Tibial artery (tissue), 4 donors: ENCODE measurements at regions not wholly inside any gene's neighbourhood (a gene's known extent, or its start where the extent isn't known, plus 50 kb on each side); places are given as distances from the start of the nearest gene placed in this dataset.

Experiments used
- DNase-seq, 2 donors: peaks; one replicate each; pipeline ENCODE4 v3.0.0-alpha.2; 2019
- H3K27ac ChIP-seq, 2 donors: fragments of 200-600 bp; sonication (generic) in 1 of 2; 1 replicate in 1 of 2; 2 replicates in 1 of 2; pipeline ENCODE4 v1.5.1; 2018 to 2019; ENCODE audit warnings: mild to moderate bottlenecking in 1 of 2
- H3K27me3 ChIP-seq, 2 donors: fragments of 200-600 bp; sonication (generic) in 1 of 2; one replicate each; pipeline versions ENCODE4 v1.5.1 to v1.6.0; 2016 to 2019
- H3K36me3 ChIP-seq, 3 donors: fragments of 200-600 bp; sonication (generic) in 2 of 3; one replicate each; pipeline ENCODE4 v1.5.1; 2016 to 2019; ENCODE audit warnings: mild to moderate bottlenecking in 2 of 3
- H3K4me1 ChIP-seq, 4 donors: fragments of 200-600 bp; sonication (generic) in 2 of 4; 1 replicate in 3 of 4; 2 replicates in 1 of 4; pipeline ENCODE4 v1.5.1; 2016 to 2019
- H3K4me3 ChIP-seq, 2 donors: fragments of 200-600 bp; sonication (generic) in 1 of 2; 1 replicate in 1 of 2; 2 replicates in 1 of 2; pipeline ENCODE4 v1.5.1; 2018 to 2019; ENCODE audit warnings: mild to moderate bottlenecking in 2 of 2
- H3K9me3 ChIP-seq, 3 donors: fragments of 200-600 bp; sonication (generic) in 1 of 3; one replicate each; pipeline ENCODE4 v1.5.1; 2016 to 2019
- intact Hi-C: fragments of 100-400 bp; cut with DNase I; formaldehyde crosslinking; loops from one replicate; pipeline ENCODE4 v1.15.0; 2023; ENCODE audit warnings: low total_unique reads
- TF ChIP-seq, protein P1 (sequence below), 2 experiments: fragments of 200-600 bp in 1 of 2; fragments of 450-650 bp in 1 of 2; IDR thresholded peaks; one replicate each; pipeline ENCODE4 v1.5.1; 2017 to 2019; ENCODE audit warnings: antibody characterized with exemption in 2 of 2, mild to moderate bottlenecking in 1 of 2, moderate library complexity in 1 of 2

DNA sequence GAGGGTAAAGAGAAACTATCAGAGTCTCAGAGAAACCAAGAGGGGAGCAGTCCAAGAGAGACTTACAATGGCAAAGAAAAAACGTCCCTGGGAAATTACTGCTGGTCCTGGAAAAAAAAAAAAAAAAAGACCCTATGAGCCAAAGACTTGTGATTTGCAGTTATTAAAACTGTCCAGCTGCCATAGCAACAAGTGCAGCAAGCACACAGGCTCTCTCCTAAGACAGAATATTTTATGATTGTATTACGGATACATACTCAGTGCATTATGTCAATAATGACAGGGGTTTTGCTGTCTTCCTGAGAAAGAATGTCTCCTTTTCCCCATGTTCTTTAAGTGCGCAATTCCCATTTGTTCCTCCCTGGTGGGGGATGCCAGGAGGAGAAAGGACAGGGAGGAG is 178.5 kb downstream of the GPAM start:
- peaks cover 0 to 14% (median 4%) of the 10 kb centered on the region in 4 donors for H3K4me1 ChIP-seq
- intact Hi-C loops, result no loop called here
- no peak overlapping the region for H3K27ac ChIP-seq
- H3K27me3 ChIP-seq, result no peaks in the 10 kb centered on the region
- H3K9me3 ChIP-seq, result no peaks in the 10 kb centered on the region
- H3K36me3 ChIP-seq, result no peaks in the 10 kb centered on the region
- DNase-seq, result no peak
- H3K4me3 ChIP-seq, result no peak overlapping the region
- TF ChIP-seq, protein P1, sequence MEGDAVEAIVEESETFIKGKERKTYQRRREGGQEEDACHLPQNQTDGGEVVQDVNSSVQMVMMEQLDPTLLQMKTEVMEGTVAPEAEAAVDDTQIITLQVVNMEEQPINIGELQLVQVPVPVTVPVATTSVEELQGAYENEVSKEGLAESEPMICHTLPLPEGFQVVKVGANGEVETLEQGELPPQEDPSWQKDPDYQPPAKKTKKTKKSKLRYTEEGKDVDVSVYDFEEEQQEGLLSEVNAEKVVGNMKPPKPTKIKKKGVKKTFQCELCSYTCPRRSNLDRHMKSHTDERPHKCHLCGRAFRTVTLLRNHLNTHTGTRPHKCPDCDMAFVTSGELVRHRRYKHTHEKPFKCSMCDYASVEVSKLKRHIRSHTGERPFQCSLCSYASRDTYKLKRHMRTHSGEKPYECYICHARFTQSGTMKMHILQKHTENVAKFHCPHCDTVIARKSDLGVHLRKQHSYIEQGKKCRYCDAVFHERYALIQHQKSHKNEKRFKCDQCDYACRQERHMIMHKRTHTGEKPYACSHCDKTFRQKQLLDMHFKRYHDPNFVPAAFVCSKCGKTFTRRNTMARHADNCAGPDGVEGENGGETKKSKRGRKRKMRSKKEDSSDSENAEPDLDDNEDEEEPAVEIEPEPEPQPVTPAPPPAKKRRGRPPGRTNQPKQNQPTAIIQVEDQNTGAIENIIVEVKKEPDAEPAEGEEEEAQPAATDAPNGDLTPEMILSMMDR (IDR thresholded peaks at IDR 0.05), result no peak

DNA sequence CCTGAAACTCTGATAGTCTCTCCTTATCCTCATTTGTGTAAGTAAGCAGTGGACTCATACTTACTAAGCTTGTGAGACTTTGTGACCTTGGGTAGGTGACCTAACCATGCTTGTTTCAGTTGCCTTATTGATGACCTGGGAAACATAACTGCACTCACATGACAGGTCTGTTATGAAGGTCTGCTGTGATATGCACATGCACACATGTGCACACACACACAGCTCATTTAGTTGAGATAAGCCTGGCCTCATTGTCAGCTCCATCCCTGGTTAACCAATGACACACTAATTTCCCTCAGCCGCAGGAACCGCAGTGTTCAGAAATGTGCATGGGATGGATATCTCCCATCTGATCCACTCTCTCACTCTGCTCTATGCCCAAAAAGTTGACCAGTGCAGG is 177.2 kb downstream of the GPAM start:
- intact Hi-C loops, result no loop called here
- Histone ChIP-seq H3K9me3 (no peaks in the 10 kb centered on the region), H3K4me1 (peaks cover 0 to 2% (median under 1%) of the 10 kb centered on the region in 4 donors), H3K27ac (no peak overlapping the region), H3K27me3 (no peaks in the 10 kb centered on the region), H3K36me3 (no peaks in the 10 kb centered on the region), H3K4me3 (no peak overlapping the region)
- no peak for DNase-seq
- TF ChIP-seq, protein P1 (IDR thresholded peaks at IDR 0.05), result no peak

DNA sequence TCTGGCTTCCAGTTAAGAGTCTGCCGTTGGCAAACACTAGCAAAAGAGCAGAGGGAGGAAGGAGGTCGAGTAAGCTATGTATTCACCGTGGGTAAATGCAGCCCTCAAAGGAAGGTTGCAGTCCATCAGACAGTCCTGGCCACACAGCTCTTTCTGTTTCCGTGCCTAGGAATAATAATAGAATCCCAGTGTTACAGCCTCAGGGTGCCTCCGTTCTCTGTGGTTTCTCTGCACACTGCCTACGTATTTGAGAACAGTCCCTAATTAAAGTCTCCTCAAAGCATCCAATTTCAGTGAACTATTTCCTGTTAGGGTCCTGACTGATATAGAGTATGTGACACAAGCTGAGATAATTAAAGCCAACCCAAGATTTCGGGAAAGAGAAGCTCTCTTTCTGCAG is 176.7 kb downstream of the GPAM start:
- Histone ChIP-seq H3K36me3 (no peaks in the 10 kb centered on the region), H3K27me3 (no peaks in the 10 kb centered on the region), H3K27ac (no peak overlapping the region), H3K4me1 (no peaks in the 10 kb centered on the region), H3K9me3 (no peaks in the 10 kb centered on the region), H3K4me3 (no peak overlapping the region)
- TF ChIP-seq, protein P1 (IDR thresholded peaks at IDR 0.05), result no peak
- intact Hi-C loops, result no loop called here
- DNase-seq, result no peak

DNA sequence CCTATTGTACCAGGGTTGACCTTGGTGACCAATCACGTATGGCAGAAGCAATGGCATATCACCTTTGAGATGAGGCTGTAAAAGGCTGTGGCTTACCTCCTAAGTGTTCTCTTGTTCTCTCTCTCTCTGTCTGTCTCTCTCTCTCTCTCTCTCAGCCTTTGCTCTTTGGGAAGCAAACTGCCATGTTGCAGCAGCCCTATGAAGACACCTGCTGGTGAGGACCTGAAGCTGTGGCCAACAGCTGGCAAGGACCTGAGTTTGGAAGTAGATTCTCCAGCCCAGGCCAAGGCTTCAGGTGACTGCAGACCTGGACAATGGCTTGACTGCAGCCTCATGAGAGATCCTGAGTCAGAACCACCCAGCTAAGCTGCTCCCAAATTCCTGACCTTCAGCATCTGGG is 161.4 kb downstream of the GPAM start:
- H3K4me3 ChIP-seq, result no peak overlapping the region
- TF ChIP-seq, protein P1 (IDR thresholded peaks at IDR 0.05), result no peak
- H3K27ac ChIP-seq, result no peak overlapping the region
- H3K9me3 ChIP-seq, result no peaks in the 10 kb centered on the region
- no peaks in the 10 kb centered on the region for H3K27me3 ChIP-seq
- no peaks in the 10 kb centered on the region for H3K4me1 ChIP-seq
- intact Hi-C loops, result no loop called here
- DNase-seq, result no peak
- H3K36me3 ChIP-seq, result no peaks in the 10 kb centered on the region

DNA sequence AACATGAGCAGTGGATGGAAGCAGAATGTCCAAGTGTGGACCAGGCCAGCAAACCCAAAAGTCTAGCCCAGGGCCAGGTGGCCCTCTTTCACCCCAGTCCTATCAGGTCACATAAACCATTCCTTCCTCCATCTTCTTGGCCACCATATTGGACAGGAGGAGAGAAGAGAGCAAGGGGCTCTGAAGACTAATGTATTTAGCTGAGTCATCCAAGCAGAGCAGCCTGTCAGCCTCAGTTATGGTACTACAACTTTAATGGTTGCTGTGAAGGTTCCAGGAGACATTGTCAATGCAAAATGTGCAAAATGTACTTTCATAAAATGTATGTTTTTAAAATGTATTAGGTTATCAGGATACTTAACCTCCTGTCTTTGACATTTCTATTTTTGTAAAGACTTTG is 159.5 kb downstream of the GPAM start:
- intact Hi-C loops, result no loop called here
- Histone ChIP-seq H3K9me3 (peaks cover 0 to 5% (median 0%) of the 10 kb centered on the region in 3 donors), H3K4me1 (no peaks in the 10 kb centered on the region), H3K36me3 (no peaks in the 10 kb centered on the region), H3K27ac (no peak overlapping the region), H3K27me3 (no peaks in the 10 kb centered on the region), H3K4me3 (no peak overlapping the region)
- TF ChIP-seq, protein P1 (IDR thresholded peaks at IDR 0.05), result no peak
- no peak for DNase-seq

DNA sequence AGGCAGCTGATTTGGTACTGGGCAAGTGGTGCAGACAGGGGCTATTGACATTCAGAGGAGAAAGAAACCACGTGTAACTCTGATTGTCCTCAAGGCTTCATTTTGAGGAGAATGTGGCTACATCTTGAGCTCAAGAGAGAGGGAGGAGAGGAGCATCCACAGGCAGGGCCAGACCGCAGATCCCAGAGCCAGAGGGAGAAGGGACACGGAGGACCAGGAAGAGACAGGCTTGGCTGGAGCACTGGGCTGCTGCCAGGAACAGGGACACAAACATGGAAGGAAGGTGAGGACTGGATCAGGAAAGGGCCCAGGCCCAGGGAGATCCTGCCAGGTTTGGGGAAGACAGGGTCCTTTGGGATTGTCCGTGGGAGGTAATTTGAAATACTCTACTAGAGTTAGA is 158.3 kb downstream of the GPAM start:
- DNase-seq, result no peak
- intact Hi-C loops, result no loop called here
- TF ChIP-seq, protein P1 (IDR thresholded peaks at IDR 0.05), result no peak
- Histone ChIP-seq H3K27ac (no peak overlapping the region), H3K9me3 (peaks cover 0 to 13% (median 4%) of the 10 kb centered on the region in 3 donors), H3K27me3 (no peaks in the 10 kb centered on the region), H3K4me3 (no peak overlapping the region), H3K36me3 (no peaks in the 10 kb centered on the region), H3K4me1 (no peaks in the 10 kb centered on the region)
